Epithelial cell of proximal tubule (primary cell): ENCODE measurements at regions not wholly inside any gene's neighbourhood (a gene's known extent, or its start where the extent isn't known, plus 50 kb on each side); places are given as distances from the start of the nearest gene placed in this dataset.

ENCODE experiments used
- DNase-seq: peaks from one replicate; pipeline ENCODE4 v3.0.0-alpha.2; 2011; ENCODE audit warnings: low read depth
- H3K4me3 ChIP-seq: 2 replicates; pipeline ENCODE4 v1.5.1; 2011; ENCODE audit warnings: low read depth, mild to moderate bottlenecking, low read length
- CTCF ChIP-seq: conservative IDR thresholded peaks from 2 replicates; pipeline ENCODE4 v1.5.1; 2012; ENCODE audit warnings: low read depth, mild to moderate bottlenecking, low read length

GRCh38 chr16:80051040-80051439 lies 450.5 kb upstream of the MAF start:
- H3K4me3 ChIP-seq = no peak overlapping the region
- TF ChIP-seq CTCF = no peak
- no peak for DNase-seq

DNA sequence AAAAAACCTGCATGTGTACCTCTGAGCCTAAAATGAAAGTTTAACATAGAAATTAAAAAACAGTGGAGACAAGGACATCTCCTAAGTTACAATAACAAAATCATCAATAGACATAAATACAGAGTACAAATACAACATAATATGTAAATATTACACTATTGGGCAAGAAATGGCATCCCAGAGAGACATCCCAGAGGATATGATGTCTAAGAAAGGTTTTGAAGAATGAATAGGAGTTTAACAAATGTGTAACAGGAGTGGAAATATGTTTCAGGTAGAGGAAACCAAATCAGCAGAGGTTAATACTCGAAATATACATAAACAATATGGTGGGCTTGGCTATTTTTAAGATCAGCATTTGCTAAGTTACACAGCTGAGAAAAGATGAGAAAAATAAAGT lies 447.7 kb upstream of the MAF start:
- no peak overlapping the region for H3K4me3 ChIP-seq
- DNase-seq = no peak
- no peak for TF ChIP-seq CTCF

GRCh38 chr16:80047842-80048241 lies 447.3 kb upstream of the MAF start:
- DNase-seq = no peak
- no peak for TF ChIP-seq CTCF
- H3K4me3 ChIP-seq = no peak overlapping the region

- DNase-seq = no peak
- no peak overlapping the region for H3K4me3 ChIP-seq
- no peak for TF ChIP-seq CTCF
Observed at GRCh38 chr16:80046848-80047247, 446.3 kb upstream of the MAF start.

DNA sequence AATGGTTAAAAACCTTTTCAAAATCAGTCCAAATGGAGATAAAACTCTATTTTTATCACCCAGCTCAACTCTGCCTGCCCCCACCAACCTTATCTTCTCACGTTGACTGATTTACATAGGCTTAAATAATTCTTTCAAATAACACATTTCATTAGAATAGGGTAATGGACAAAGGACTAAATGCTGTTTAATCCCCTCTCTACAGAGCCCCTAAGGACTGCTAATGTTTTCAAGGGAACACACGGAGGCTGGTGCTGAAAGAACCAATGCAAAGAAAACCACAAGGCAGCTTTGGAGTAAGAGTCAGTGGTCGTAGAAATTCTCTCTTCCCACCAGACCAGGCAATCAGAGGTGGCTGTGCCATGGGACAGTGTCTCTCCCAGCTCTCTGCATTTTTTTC lies 445.7 kb upstream of the MAF start:
- TF ChIP-seq CTCF = no peak
- no peak overlapping the region for H3K4me3 ChIP-seq
- no peak for DNase-seq

DNA sequence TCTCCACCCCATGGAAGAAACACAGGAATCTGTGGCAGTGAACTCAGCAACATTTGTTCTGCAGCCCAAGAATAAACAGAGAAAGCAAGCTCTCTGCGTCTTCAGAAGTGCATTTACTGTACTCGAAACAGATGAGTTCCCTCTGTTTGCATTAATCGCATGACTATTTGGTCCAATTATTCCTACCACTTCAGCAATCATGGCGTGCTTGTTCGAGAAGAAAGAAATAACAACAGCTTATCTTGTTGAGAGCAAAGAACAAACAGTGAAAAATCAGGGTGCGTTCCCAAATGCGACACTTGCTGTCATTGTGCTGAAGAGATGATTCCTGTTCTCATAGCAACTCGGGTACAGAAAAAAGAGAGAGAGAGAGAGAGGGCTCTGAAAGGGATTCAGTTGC lies 445.3 kb upstream of the MAF start:
- DNase-seq = no peak
- no peak for TF ChIP-seq CTCF
- H3K4me3 ChIP-seq = no peak overlapping the region

DNA sequence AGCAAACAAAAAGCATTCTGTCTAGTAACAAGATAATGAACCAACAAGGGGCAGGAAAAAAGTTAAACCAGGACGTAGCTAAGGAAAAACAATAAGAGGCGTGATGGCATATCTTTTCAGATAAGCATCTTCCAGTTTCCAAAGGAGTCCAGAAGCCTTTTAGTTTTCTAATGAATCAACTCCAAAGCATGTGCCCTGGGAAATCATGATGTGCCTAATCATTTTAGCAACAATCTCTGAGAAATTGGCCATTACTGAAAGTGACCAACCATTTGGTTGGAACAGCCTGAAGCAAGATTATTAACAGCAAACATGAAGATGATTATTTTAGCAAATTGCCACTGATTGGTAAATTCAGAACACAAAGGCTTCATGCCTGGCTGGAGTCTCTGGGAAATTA lies 440.9 kb upstream of the MAF start:
- no peak for DNase-seq
- H3K4me3 ChIP-seq = no peak overlapping the region
- no peak for TF ChIP-seq CTCF
